MM.1S (cell line): ENCODE measurements at regions not wholly inside any gene's neighbourhood (a gene's known extent, or its start where the extent isn't known, plus 50 kb on each side); places are given as distances from the start of the nearest gene placed in this dataset.

Source experiments
- DNase-seq: peaks from one replicate; pipeline ENCODE4 v3.0.0-alpha.2; 2015
- H2AFZ ChIP-seq: fragments of 300-600 bp; sonication (generic); 2 replicates; pipeline ENCODE4 v1.6.0; 2016; ENCODE audit warnings: antibody characterized with exemption, low read length
- H3F3A ChIP-seq: fragments of 300-600 bp; sonication (generic); 2 replicates; pipeline ENCODE4 v1.6.1; 2016; ENCODE audit warnings: mild to moderate bottlenecking, antibody characterized with exemption, low read length, moderate library complexity, mixed read lengths; ENCODE audit not compliant: insufficient read depth
- H3K27ac ChIP-seq: fragments of 300-600 bp; sonication (generic); 2 replicates; pipeline ENCODE4 v1.5.1; 2016; ENCODE audit warnings: mild to moderate bottlenecking, low read length
- H3K27me3 ChIP-seq: fragments of 300-600 bp; sonication (generic); replicated peaks from 2 replicates; pipeline ENCODE4 v1.6.0; 2016; ENCODE audit warnings: low read length; ENCODE audit not compliant: insufficient read depth
- H3K36me3 ChIP-seq: fragments of 300-600 bp; sonication (generic); replicated peaks from 2 replicates; pipeline ENCODE4 v1.6.1; 2016; ENCODE audit warnings: mild to moderate bottlenecking, low read length, mixed read lengths; ENCODE audit not compliant: insufficient read depth
- H3K4me1 ChIP-seq: fragments of 300-600 bp; sonication (generic); 2 replicates; pipeline ENCODE4 v1.6.1; 2016; ENCODE audit warnings: low read length, mixed read lengths
- H3K4me2 ChIP-seq: fragments of 300-600 bp; sonication (generic); 2 replicates; pipeline ENCODE4 v1.6.0; 2016; ENCODE audit warnings: low read depth, low read length
- H3K4me3 ChIP-seq: fragments of 300-600 bp; sonication (generic); 2 replicates; pipeline ENCODE4 v1.5.1; 2016; ENCODE audit warnings: low read length, mixed read lengths
- H3K79me2 ChIP-seq: fragments of 300-600 bp; sonication (generic); 2 replicates; pipeline ENCODE4 v1.6.1; 2016; ENCODE audit warnings: mixed run types, low read length, mixed read lengths
- H3K9ac ChIP-seq: fragments of 300-600 bp; sonication (generic); 2 replicates; pipeline ENCODE4 v1.6.1; 2016; ENCODE audit warnings: low read length, mixed read lengths
- H3K9me2 ChIP-seq: fragments of 300-600 bp; sonication (generic); replicated peaks from 2 replicates; pipeline ENCODE4 v1.6.1; 2016; ENCODE audit warnings: mild to moderate bottlenecking, low read length, mixed read lengths; ENCODE audit not compliant: insufficient read depth
- H3K9me3 ChIP-seq: fragments of 300-600 bp; sonication (generic); replicated peaks from 2 replicates; pipeline ENCODE4 v1.6.1; 2016; ENCODE audit warnings: mild to moderate bottlenecking, low read length, mixed read lengths; ENCODE audit not compliant: insufficient read depth
- H4K20me1 ChIP-seq: fragments of 300-600 bp; sonication (generic); 2 replicates; pipeline ENCODE4 v1.6.1; 2016; ENCODE audit warnings: mild to moderate bottlenecking, low read length, moderate library complexity, mixed read lengths; ENCODE audit not compliant: insufficient read depth
- CTCF ChIP-seq: fragments of 300-600 bp; sonication (generic); IDR thresholded peaks from 2 replicates; pipeline ENCODE4 v1.5.1; 2016; ENCODE audit warnings: antibody characterized with exemption, low read length, mixed read lengths
- EZH2 ChIP-seq: fragments of 300-600 bp; sonication (generic); optimal IDR thresholded peaks from 2 replicates; pipeline ENCODE3; 2017; ENCODE audit warnings: low read depth, mild to moderate bottlenecking, antibody characterized with exemption, low read length, mixed read lengths
- EZH2phosphoT487 ChIP-seq: fragments of 300-600 bp; sonication (generic); IDR thresholded peaks from 2 replicates; pipeline ENCODE4 v1.6.1; 2018; ENCODE audit warnings: antibody characterized with exemption, low read length

GRCh38 chr6:119834418-119834817, 484.9 kb upstream of the MAN1A1 start:
- Histone ChIP-seq H3K4me3 (no peak overlapping the region), H3K79me2 (no peaks in the 10 kb centered on the region), H3K4me1 (no peaks in the 10 kb centered on the region), H2AFZ (no peak overlapping the region), H3K27ac (no peak overlapping the region), H3K4me2 (no peak overlapping the region), H3K27me3 (no peaks in the 10 kb centered on the region), H3K9ac (no peak overlapping the region), H4K20me1 (no peaks in the 10 kb centered on the region), H3K9me2 (no peaks in the 10 kb centered on the region), H3K36me3 (no peaks in the 10 kb centered on the region), H3F3A (no peaks in the 10 kb centered on the region), H3K9me3 (no peaks in the 10 kb centered on the region)
- no peak for TF ChIP-seq EZH2
- TF ChIP-seq CTCF: no peak
- no peak for TF ChIP-seq EZH2phosphoT487
- no peak for DNase-seq

GRCh38 chr6:119832411-119832810, 482.9 kb upstream of the MAN1A1 start:
- no peak overlapping the region for H2AFZ ChIP-seq
- TF ChIP-seq CTCF (no peak), EZH2phosphoT487 (no peak), EZH2 (no peak)

GRCh38 chr6:119830494-119831295, 481.1 kb upstream of the MAN1A1 start:
- H3K36me3 ChIP-seq: no peaks in the 10 kb centered on the region
- no peak overlapping the region for H3K4me3 ChIP-seq
- no peaks in the 10 kb centered on the region for H3K4me1 ChIP-seq
- H3K9me2 ChIP-seq: no peaks in the 10 kb centered on the region
- H3K79me2 ChIP-seq: no peaks in the 10 kb centered on the region
- no peaks in the 10 kb centered on the region for H3K27me3 ChIP-seq
- no peak overlapping the region for H2AFZ ChIP-seq
- no peaks in the 10 kb centered on the region for H3K9me3 ChIP-seq
- H3K9ac ChIP-seq: no peak overlapping the region
- no peak overlapping the region for H3K27ac ChIP-seq
- H3F3A ChIP-seq: no peaks in the 10 kb centered on the region
- no peak overlapping the region for H3K4me2 ChIP-seq
- no peak for TF ChIP-seq CTCF
- TF ChIP-seq EZH2phosphoT487: no peak
- TF ChIP-seq EZH2: no peak
- DNase-seq: no peak
- H4K20me1 ChIP-seq: no peaks in the 10 kb centered on the region

More at GRCh38 chr6:119832411-119832810, 482.9 kb upstream of the MAN1A1 start:
- H3K27me3 ChIP-seq: no peaks in the 10 kb centered on the region
- H3K4me3 ChIP-seq: no peak overlapping the region
- H3F3A ChIP-seq: no peaks in the 10 kb centered on the region
- DNase-seq: no peak
- H3K79me2 ChIP-seq: no peaks in the 10 kb centered on the region
- no peaks in the 10 kb centered on the region for H4K20me1 ChIP-seq
- H3K27ac ChIP-seq: no peak overlapping the region
- no peaks in the 10 kb centered on the region for H3K4me1 ChIP-seq
- no peaks in the 10 kb centered on the region for H3K9me2 ChIP-seq
- H3K9ac ChIP-seq: no peak overlapping the region
- H3K4me2 ChIP-seq: no peak overlapping the region
- H3K36me3 ChIP-seq: no peaks in the 10 kb centered on the region
- no peaks in the 10 kb centered on the region for H3K9me3 ChIP-seq
